HL-60 (cell line): ENCODE measurements at regions not wholly inside any gene's neighbourhood (a gene's known extent, or its start where the extent isn't known, plus 50 kb on each side); places are given as distances from the start of the nearest gene placed in this dataset.
"Not testable (repeated sequence)": the region's sequence is repeated elsewhere in the genome, so short reads cannot be mapped to it uniquely, and the experiment has no call there.

Source experiments
- DNase-seq, 2 experiments: peaks; one replicate each; pipeline ENCODE4 v3.0.0-alpha.2; 2010 to 2020; ENCODE audit warnings: low read depth in 1 of 2, low spot score in 1 of 2
- H3K27ac ChIP-seq: fragments of 250-450 bp; sonication (Bioruptor Pico); replicated peaks from 2 replicates; pipeline ENCODE4 v1.5.1; 2020; ENCODE audit warnings: mild to moderate bottlenecking, moderate library complexity
- H3K27me3 ChIP-seq: fragments of 250-450 bp; sonication (Bioruptor Pico); 2 replicates; pipeline ENCODE4 v1.5.1; 2021; ENCODE audit warnings: mild to moderate bottlenecking, moderate library complexity; ENCODE audit not compliant: insufficient read depth, poor library complexity, severe bottlenecking
- H3K4me3 ChIP-seq: replicated peaks from 2 replicates; pipeline ENCODE4 v1.5.1; 2011; ENCODE audit warnings: mild to moderate bottlenecking, control low read depth, low read length; ENCODE audit not compliant: insufficient read depth
- GABPA ChIP-seq: IDR thresholded peaks from 2 replicates; pipeline ENCODE4 v1.6.1; 2012; ENCODE audit warnings: low read depth
- POLR2AphosphoS5 ChIP-seq: IDR thresholded peaks from 2 replicates; pipeline ENCODE4 v1.6.1; 2012; ENCODE audit warnings: low read depth
- SPI1 ChIP-seq: IDR thresholded peaks from 2 replicates; pipeline ENCODE4 v1.6.1; 2012; ENCODE audit warnings: low read depth, mild to moderate bottlenecking, borderline replicate concordance
- TF ChIP-seq, protein P1 (sequence below): IDR thresholded peaks from one replicate; pipeline ENCODE4 v1.5.1; 2011; ENCODE audit warnings: low read length, control low read depth, inconsistent platforms; ENCODE audit not compliant: insufficient read depth
- TF ChIP-seq, protein P2 (sequence below): IDR thresholded peaks from 2 replicates; pipeline ENCODE4 v1.6.1; 2012; ENCODE audit warnings: low read depth; ENCODE audit not compliant: insufficient replicate concordance

DNA sequence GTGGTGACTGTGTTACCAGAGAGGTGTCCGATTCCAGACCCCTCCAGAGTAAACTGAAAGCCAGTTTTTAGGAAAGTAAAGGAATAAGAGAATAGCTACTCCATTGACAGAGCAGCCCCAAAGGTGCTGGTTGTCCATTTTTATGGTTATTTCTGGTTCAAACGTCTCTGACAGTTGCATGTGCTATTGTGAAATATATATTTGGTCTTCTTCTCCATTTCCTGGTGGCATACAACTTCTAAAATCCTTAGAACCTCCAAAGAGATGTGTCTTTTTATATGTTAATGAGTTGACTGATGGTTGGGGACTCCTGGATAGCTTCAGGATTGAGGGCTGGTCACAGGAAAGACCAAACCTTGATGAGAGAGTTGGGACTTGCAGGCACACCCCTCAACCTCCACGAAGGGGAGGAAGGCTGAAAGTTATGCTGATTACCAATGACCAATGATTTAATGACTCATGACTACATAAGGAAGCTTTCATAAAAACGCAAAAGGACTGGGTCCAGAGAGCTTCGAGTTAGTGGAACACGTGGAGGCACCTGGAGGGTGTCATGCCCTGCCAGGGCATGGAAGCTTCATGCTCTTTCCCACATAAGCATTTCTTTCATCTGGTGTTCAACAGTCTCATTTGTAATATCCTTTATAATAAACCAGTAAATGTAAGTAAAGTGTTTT is 100.7 kb downstream of the SLC16A1 start:
- TF ChIP-seq POLR2AphosphoS5 (no peak), GABPA (no peak), SPI1 (no peak)
- TF ChIP-seq, protein P1, sequence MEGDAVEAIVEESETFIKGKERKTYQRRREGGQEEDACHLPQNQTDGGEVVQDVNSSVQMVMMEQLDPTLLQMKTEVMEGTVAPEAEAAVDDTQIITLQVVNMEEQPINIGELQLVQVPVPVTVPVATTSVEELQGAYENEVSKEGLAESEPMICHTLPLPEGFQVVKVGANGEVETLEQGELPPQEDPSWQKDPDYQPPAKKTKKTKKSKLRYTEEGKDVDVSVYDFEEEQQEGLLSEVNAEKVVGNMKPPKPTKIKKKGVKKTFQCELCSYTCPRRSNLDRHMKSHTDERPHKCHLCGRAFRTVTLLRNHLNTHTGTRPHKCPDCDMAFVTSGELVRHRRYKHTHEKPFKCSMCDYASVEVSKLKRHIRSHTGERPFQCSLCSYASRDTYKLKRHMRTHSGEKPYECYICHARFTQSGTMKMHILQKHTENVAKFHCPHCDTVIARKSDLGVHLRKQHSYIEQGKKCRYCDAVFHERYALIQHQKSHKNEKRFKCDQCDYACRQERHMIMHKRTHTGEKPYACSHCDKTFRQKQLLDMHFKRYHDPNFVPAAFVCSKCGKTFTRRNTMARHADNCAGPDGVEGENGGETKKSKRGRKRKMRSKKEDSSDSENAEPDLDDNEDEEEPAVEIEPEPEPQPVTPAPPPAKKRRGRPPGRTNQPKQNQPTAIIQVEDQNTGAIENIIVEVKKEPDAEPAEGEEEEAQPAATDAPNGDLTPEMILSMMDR, result no peak
- TF ChIP-seq, protein P2, sequence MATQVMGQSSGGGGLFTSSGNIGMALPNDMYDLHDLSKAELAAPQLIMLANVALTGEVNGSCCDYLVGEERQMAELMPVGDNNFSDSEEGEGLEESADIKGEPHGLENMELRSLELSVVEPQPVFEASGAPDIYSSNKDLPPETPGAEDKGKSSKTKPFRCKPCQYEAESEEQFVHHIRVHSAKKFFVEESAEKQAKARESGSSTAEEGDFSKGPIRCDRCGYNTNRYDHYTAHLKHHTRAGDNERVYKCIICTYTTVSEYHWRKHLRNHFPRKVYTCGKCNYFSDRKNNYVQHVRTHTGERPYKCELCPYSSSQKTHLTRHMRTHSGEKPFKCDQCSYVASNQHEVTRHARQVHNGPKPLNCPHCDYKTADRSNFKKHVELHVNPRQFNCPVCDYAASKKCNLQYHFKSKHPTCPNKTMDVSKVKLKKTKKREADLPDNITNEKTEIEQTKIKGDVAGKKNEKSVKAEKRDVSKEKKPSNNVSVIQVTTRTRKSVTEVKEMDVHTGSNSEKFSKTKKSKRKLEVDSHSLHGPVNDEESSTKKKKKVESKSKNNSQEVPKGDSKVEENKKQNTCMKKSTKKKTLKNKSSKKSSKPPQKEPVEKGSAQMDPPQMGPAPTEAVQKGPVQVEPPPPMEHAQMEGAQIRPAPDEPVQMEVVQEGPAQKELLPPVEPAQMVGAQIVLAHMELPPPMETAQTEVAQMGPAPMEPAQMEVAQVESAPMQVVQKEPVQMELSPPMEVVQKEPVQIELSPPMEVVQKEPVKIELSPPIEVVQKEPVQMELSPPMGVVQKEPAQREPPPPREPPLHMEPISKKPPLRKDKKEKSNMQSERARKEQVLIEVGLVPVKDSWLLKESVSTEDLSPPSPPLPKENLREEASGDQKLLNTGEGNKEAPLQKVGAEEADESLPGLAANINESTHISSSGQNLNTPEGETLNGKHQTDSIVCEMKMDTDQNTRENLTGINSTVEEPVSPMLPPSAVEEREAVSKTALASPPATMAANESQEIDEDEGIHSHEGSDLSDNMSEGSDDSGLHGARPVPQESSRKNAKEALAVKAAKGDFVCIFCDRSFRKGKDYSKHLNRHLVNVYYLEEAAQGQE, result no peak
- peaks cover 11% of the 10 kb centered on the region for H3K27me3 ChIP-seq
- no peak for DNase-seq
- H3K27ac ChIP-seq, result no peak overlapping the region
- H3K4me3 ChIP-seq, result no peak overlapping the region

DNA sequence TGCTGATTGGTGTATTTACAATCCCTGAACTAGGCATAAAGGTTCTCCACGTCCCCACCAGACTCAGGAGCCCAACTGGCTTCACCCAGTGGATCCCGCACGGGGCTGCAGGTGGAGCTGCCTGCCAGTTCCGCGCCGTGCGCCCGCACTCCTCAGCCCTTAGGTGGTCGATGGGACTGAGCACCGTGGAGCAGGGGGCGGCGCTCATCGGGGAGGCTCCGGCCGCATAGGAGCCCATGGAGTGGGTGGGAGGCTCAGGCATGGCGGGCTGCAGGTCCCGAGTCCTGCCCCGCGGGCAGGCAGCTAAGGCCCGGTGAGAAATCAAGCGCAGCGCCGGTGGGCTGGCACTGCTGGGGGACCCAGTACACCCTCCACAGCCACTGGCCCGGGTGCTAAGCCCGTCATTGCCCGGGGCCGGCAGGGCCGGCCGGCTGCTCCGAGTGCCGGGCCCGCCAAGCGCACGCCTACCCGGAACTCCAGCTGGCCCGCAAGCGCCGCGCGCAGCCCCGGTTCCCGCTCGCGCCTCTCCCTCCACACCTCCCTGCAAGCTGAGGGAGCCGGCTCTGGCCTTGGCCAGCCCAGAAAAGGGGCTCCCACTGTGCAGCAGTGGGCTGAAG is 101.5 kb downstream of the SLC16A1 start:
- H3K27me3 ChIP-seq, result peaks cover 19% of the 10 kb centered on the region
- peak overlapping the region; percentile 16; the same call in 1 of the 2 replicates for H3K4me3 ChIP-seq
- H3K27ac ChIP-seq, DNase-seq: not testable (repeated sequence)

DNA sequence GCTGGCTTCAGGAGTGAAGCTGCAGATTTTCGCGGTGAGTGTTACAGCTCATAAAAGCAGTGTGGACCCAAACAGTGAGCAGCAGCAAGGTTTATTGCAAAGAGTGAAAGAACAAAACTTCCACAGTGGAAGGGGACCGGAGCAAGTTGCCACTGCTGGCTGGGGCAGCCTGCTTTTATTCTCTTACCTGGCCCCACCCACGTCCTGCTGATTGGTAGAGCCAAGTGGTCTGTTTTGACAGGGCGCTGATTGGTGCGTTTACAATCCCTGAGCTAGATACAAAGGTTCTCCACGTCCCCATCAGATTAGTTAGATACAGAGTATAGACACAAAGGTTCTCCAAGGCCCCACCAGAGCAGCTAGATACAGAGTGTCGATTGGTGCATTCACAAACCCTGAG is 102.1 kb downstream of the SLC16A1 start:
- DNase-seq, H3K27ac ChIP-seq, H3K4me3 ChIP-seq: not testable (repeated sequence)
- H3K27me3 ChIP-seq, result peaks cover 23% of the 10 kb centered on the region

DNA sequence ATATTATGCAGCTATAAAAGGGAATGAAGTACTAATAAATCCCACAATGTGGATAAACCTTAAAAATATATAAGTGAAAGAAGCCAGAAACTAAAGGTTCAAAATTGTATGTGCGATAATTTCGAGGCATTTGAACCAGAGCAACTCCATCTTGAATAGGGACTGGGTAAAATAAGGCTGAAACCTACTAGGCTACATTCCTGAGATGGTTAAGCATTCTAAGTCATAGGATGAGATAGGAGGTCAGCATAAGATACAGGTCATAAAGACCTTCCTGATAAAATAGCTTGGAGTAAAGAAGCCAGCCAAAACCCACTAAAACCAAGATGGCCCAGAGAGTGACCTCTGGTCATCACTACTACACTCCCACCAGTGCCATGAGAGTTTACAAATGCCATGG is 103.1 kb downstream of the SLC16A1 start:
- DNase-seq, result no peak
- peaks cover 23% of the 10 kb centered on the region for H3K27me3 ChIP-seq
- TF ChIP-seq, protein P2, result no peak
- TF ChIP-seq, protein P1, result no peak
- no peak for TF ChIP-seq GABPA
- H3K4me3 ChIP-seq, result no peak overlapping the region
- no peak overlapping the region for H3K27ac ChIP-seq

DNA sequence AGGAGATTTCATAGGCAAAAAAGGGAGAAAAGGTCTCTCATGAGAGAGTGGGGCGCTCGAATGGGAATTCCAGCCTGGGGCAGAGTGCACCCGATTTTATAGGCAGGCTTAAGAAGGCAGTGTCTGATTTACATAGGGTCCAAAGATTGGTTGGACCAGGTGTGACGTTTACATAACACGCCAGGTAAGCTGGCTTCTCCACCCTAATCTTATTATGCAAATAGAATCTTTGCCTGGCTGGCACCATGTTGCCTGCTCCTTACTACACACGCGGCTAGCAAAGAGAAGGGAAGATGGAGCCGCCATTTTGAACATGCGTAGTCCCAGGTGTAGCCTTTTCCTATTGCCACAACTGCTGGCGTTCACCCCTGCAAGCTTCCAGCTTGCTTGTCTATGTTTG is 103.7 kb downstream of the SLC16A1 start:
- no peak for DNase-seq
- TF ChIP-seq SPI1 (no peak), POLR2AphosphoS5 (no peak), GABPA (no peak)
- TF ChIP-seq, protein P1, result no peak
- TF ChIP-seq, protein P2, result no peak
- Histone ChIP-seq H3K27me3 (peaks cover 23% of the 10 kb centered on the region), H3K4me3 (no peak overlapping the region), H3K27ac (no peak overlapping the region)
